HG03378 (cell line): ENCODE measurements at regions not wholly inside any gene's neighbourhood (a gene's known extent, or its start where the extent isn't known, plus 50 kb on each side); places are given as distances from the start of the nearest gene placed in this dataset.
"Not testable (repeated sequence)": the region's sequence is repeated elsewhere in the genome, so short reads cannot be mapped to it uniquely, and the experiment has no call there.

Experiments
- ATAC-seq: cut with Tn5 transposase; IDR thresholded peaks from one replicate; pipeline ENCODE4 v1.9.1; 2021; ENCODE audit warnings: mild to moderate bottlenecking, moderate library complexity; ENCODE audit not compliant: unreplicated experiment

- no peak for ATAC-seq
Measured at GRCh38 chr1:41994195-41994894, 75.6 kb upstream of the HIVEP3 start.

GRCh38 chr1:41983451-41983850, 64.7 kb upstream of the HIVEP3 start:
- no peak for ATAC-seq

GRCh38 chr1:41981796-41982195, 63.1 kb upstream of the HIVEP3 start:
- ATAC-seq, result no peak

GRCh38 chr1:41980827-41981653, 62.3 kb upstream of the HIVEP3 start:
- no peak for ATAC-seq

GRCh38 chr1:41978986-41979385, 60.3 kb upstream of the HIVEP3 start:
- no peak for ATAC-seq

GRCh38 chr1:41977326-41977725, 58.6 kb upstream of the HIVEP3 start:
- ATAC-seq, result no peak

GRCh38 chr1:41976671-41977070, 57.9 kb upstream of the HIVEP3 start:
- ATAC-seq, result no peak

GRCh38 chr1:41975850-41976569, 57.3 kb upstream of the HIVEP3 start:
- ATAC-seq, result no peak

GRCh38 chr1:41975121-41975520, 56.4 kb upstream of the HIVEP3 start:
- ATAC-seq, result no peak

GRCh38 chr1:41968557-41968956, 49.8 kb upstream of the HIVEP3 start:
- not testable (repeated sequence) for ATAC-seq
